ENCODE measurements at regions not wholly inside any gene's neighbourhood (a gene's known extent, or its start where the extent isn't known, plus 50 kb on each side); places are given as distances from the start of the nearest gene placed in this dataset.
"Not testable (repeated sequence)": the region's sequence is repeated elsewhere in the genome, so short reads cannot be mapped to it uniquely, and the experiment has no call there.

DNA sequence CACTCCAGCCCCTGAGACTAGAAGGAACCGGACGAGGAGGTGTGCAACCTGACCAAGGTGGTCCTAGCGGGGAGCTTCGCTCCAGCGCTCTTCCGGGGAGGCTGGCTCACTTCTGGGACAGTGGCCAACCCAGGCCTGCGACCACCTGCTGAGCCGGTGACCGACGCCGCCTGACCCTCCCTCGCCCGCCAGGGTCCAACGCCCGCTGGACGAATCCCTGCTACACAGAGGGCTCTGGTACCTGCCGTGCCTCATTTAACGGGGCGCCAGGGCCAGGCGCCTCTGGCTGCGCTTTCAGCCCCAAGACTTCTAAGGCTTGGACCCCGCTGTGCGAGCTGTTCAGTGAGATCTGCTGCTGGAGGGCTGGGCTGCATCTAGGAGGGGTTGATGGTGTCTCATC is 99.5 kb upstream of the KCNJ18 start:
- H3K4me3 Mint-ChIP-seq (ENCODE audit: low read depth, unreplicated experiment): no peak overlapping the region
- BruUV-seq (replicated peaks): no TSS peak
- no peak overlapping the region for H3K27ac Mint-ChIP-seq (ENCODE audit: unreplicated experiment)
- CTCF ChIA-PET: interaction anchor here (0.7 kb wide), 1 partner anchor 1544 kb away, joined by 3 read pairs; no protein-coding TSS in a partner anchor
- DNase-seq: no peak
- H3K4me1 Mint-ChIP-seq (ENCODE audit: low read depth, unreplicated experiment): no peaks in the 10 kb centered on the region
- TF ChIP-seq CTCF (IDR thresholded peaks at IDR 0.05; ENCODE audit: unreplicated experiment): no peak
- intact Hi-C loops (cut with micrococcal nuclease; ENCODE audit: unreplicated experiment): no loop called here
- peaks cover 6% of the 10 kb centered on the region for H3K27me3 Mint-ChIP-seq (ENCODE audit: unreplicated experiment)
- no peaks in the 10 kb centered on the region for H3K9me3 Mint-ChIP-seq (ENCODE audit: low read depth, unreplicated experiment)
- H3K36me3 Mint-ChIP-seq (ENCODE audit: insufficient read depth, unreplicated experiment): no peaks in the 10 kb centered on the region

- H3K4me3 Mint-ChIP-seq (ENCODE audit: low read depth, unreplicated experiment); H3K4me1 Mint-ChIP-seq (ENCODE audit: low read depth, unreplicated experiment); DNase-seq; CTCF ChIA-PET; intact Hi-C loops (cut with micrococcal nuclease; ENCODE audit: unreplicated experiment); H3K27ac Mint-ChIP-seq (ENCODE audit: unreplicated experiment); H3K9me3 Mint-ChIP-seq (ENCODE audit: low read depth, unreplicated experiment); BruUV-seq (replicated peaks); H3K36me3 Mint-ChIP-seq (ENCODE audit: insufficient read depth, unreplicated experiment): not testable (repeated sequence)
- H3K27me3 Mint-ChIP-seq (ENCODE audit: unreplicated experiment): peaks cover 14% of the 10 kb centered on the region
Measured at GRCh38 chr17:21593452-21594105, 98.7 kb upstream of the KCNJ18 start.

DNA sequence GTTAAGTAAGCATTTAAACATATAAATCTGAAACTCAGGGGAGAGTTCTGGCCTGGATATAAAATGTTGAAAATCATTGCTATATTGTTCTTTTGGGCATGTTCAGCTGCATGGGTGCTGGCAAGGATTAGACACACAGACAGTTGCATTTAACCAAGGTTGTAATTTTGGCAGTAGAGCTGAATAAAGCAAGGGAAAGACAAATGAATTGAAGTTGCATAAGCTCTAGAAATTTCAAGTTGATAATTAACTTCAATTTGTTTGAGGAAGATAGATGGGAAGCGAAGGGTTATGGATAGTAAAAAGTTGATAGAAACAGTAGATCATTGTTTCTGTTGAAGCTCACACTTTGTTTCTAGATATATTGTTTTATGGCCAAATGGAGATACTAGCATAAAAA is 97.2 kb upstream of the KCNJ18 start:
- Mint-ChIP-seq H3K27me3 (ENCODE audit: unreplicated experiment) (peaks cover 23% of the 10 kb centered on the region), H3K4me1 (ENCODE audit: low read depth, unreplicated experiment) (no peaks in the 10 kb centered on the region), H3K4me3 (ENCODE audit: low read depth, unreplicated experiment) (no peak overlapping the region), H3K36me3 (ENCODE audit: insufficient read depth, unreplicated experiment) (no peaks in the 10 kb centered on the region), H3K9me3 (ENCODE audit: low read depth, unreplicated experiment) (no peaks in the 10 kb centered on the region), H3K27ac (ENCODE audit: unreplicated experiment) (no peak overlapping the region)
- no peak for TF ChIP-seq CTCF (IDR thresholded peaks at IDR 0.05; ENCODE audit: unreplicated experiment)
- no peak for DNase-seq
- intact Hi-C loops (cut with micrococcal nuclease; ENCODE audit: unreplicated experiment): no loop called here
- BruUV-seq (replicated peaks): no TSS peak
- CTCF ChIA-PET: no interaction called here

DNA sequence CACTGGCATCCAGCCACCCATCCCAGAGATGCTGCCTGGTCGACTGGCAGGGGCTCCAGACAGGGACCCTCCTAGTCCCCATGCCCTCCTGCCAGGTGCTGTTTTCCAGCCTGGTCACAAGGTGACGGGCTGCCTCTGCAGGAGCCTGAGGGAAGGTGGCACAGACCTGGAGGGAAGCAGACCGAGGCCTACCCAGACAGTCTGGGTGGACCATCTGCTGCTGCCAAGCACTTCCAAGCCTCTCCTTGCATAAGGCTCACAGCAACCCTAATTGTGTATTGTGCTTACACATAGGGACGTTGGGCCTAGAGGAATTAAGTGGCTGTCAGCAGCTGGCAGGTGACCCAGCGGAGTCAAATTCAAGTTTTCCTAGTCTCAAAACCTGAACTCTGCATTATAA is 90.1 kb upstream of the KCNJ18 start:
- no peak overlapping the region for H3K27ac Mint-ChIP-seq (ENCODE audit: unreplicated experiment)
- TF ChIP-seq CTCF (IDR thresholded peaks at IDR 0.05; ENCODE audit: unreplicated experiment): no peak
- no peak overlapping the region for H3K4me3 Mint-ChIP-seq (ENCODE audit: low read depth, unreplicated experiment)
- H3K27me3 Mint-ChIP-seq (ENCODE audit: unreplicated experiment): peaks cover 39% of the 10 kb centered on the region
- intact Hi-C loops (cut with micrococcal nuclease; ENCODE audit: unreplicated experiment): no loop called here
- no peaks in the 10 kb centered on the region for H3K4me1 Mint-ChIP-seq (ENCODE audit: low read depth, unreplicated experiment)
- no TSS peak for BruUV-seq (replicated peaks)
- CTCF ChIA-PET: no interaction called here
- DNase-seq: no peak
- H3K9me3 Mint-ChIP-seq (ENCODE audit: low read depth, unreplicated experiment): no peaks in the 10 kb centered on the region
- no peaks in the 10 kb centered on the region for H3K36me3 Mint-ChIP-seq (ENCODE audit: insufficient read depth, unreplicated experiment)

DNA sequence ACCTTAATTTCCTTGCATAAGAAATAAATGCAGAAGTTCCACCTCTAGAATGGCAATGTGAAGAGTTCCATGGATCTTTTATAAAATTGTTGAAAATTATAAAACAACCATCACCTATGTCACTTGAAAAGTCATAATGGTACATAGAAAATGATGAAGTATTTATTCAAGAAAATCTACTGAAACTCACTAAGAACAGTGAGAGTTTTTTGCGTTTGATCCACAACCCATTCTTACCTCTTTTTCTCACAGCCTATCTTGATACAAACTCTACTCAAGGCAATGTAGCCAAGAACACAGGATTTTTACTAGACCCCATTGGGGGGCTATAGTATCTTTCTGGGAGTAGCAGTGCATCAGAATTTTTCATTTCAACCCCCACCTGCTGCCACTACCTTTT is 89.0 kb upstream of the KCNJ18 start:
- H3K9me3 Mint-ChIP-seq (ENCODE audit: low read depth, unreplicated experiment); CTCF ChIA-PET; intact Hi-C loops (cut with micrococcal nuclease; ENCODE audit: unreplicated experiment); H3K27ac Mint-ChIP-seq (ENCODE audit: unreplicated experiment); H3K4me1 Mint-ChIP-seq (ENCODE audit: low read depth, unreplicated experiment); BruUV-seq (replicated peaks); H3K4me3 Mint-ChIP-seq (ENCODE audit: low read depth, unreplicated experiment); H3K36me3 Mint-ChIP-seq (ENCODE audit: insufficient read depth, unreplicated experiment); DNase-seq: not testable (repeated sequence)
- H3K27me3 Mint-ChIP-seq (ENCODE audit: unreplicated experiment): peaks cover 28% of the 10 kb centered on the region

DNA sequence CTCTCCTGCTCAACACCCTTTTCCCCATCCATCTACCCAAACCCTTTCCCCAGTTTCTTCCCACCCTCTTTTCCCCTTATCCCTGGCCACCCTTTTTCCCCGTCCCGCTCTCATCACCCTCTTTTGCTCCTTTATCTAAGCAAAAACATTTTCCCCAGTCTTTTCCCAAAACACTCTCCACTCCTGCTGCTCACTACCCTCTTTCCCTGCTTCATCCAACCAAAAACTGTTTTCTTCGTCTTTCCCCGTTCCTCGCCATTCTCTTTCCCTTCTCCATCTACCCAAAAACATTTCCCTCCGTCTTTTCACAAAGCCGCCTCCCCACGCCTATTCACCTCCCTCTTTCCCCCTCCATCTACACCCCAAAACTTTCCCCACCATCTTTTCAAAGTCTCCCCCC is 80.9 kb upstream of the KCNJ18 start:
- H3K27me3 Mint-ChIP-seq (ENCODE audit: unreplicated experiment): peaks cover 11% of the 10 kb centered on the region
- DNase-seq; H3K36me3 Mint-ChIP-seq (ENCODE audit: insufficient read depth, unreplicated experiment); H3K4me3 Mint-ChIP-seq (ENCODE audit: low read depth, unreplicated experiment); H3K27ac Mint-ChIP-seq (ENCODE audit: unreplicated experiment); BruUV-seq (replicated peaks); intact Hi-C loops (cut with micrococcal nuclease; ENCODE audit: unreplicated experiment); H3K4me1 Mint-ChIP-seq (ENCODE audit: low read depth, unreplicated experiment); H3K9me3 Mint-ChIP-seq (ENCODE audit: low read depth, unreplicated experiment); CTCF ChIA-PET: not testable (repeated sequence)

GRCh38 chr17:21612123-21613070 is 79.9 kb upstream of the KCNJ18 start:
- peaks cover 11% of the 10 kb centered on the region for H3K27me3 Mint-ChIP-seq (ENCODE audit: unreplicated experiment)
- intact Hi-C loops (cut with micrococcal nuclease; ENCODE audit: unreplicated experiment); CTCF ChIA-PET; H3K27ac Mint-ChIP-seq (ENCODE audit: unreplicated experiment); H3K9me3 Mint-ChIP-seq (ENCODE audit: low read depth, unreplicated experiment); H3K4me1 Mint-ChIP-seq (ENCODE audit: low read depth, unreplicated experiment); H3K4me3 Mint-ChIP-seq (ENCODE audit: low read depth, unreplicated experiment); BruUV-seq (replicated peaks); DNase-seq; H3K36me3 Mint-ChIP-seq (ENCODE audit: insufficient read depth, unreplicated experiment): not testable (repeated sequence)
